SH-SY5Y (cell line): ENCODE measurements at regions not wholly inside any gene's neighbourhood (a gene's known extent, or its start where the extent isn't known, plus 50 kb on each side); places are given as distances from the start of the nearest gene placed in this dataset.

ENCODE experiments used
- GATA2 ChIP-seq: IDR thresholded peaks from 2 replicates; pipeline ENCODE4 v1.6.1; 2011; ENCODE audit warnings: mild to moderate bottlenecking, low read depth, low read length
- GATA3 ChIP-seq: IDR thresholded peaks from 2 replicates; pipeline ENCODE4 v1.6.1; 2011; ENCODE audit warnings: low read depth, mild to moderate bottlenecking, low read length, moderate library complexity

- no peak for TF ChIP-seq GATA2
- no peak for TF ChIP-seq GATA3
Observed at GRCh38 chr2:147646818-147647468, 197.9 kb upstream of the ACVR2A start.
